Suprapubic skin (tissue), 4 donors: ENCODE measurements at regions not wholly inside any gene's neighbourhood (a gene's known extent, or its start where the extent isn't known, plus 50 kb on each side); places are given as distances from the start of the nearest gene placed in this dataset.

ENCODE experiments used
- DNase-seq, 2 donors: peaks; one replicate each; pipeline ENCODE4 v3.0.0-alpha.2; 2019; ENCODE audit warnings: low spot score in 2 of 2
- H3K27ac ChIP-seq: fragments of 200-600 bp; sonication (generic); one replicate; pipeline ENCODE4 v1.5.1; 2019
- H3K27me3 ChIP-seq: fragments of 200-600 bp; sonication (generic); one replicate; pipeline ENCODE4 v1.5.1; 2019
- H3K36me3 ChIP-seq: fragments of 200-600 bp; sonication (generic); one replicate; pipeline ENCODE4 v1.5.1; 2019
- H3K4me1 ChIP-seq: fragments of 200-600 bp; sonication (generic); one replicate; pipeline ENCODE4 v1.5.1; 2019
- H3K4me3 ChIP-seq: fragments of 200-600 bp; sonication (generic); one replicate; pipeline ENCODE4 v1.5.1; 2019; ENCODE audit warnings: mild to moderate bottlenecking
- H3K9me3 ChIP-seq: fragments of 200-600 bp; sonication (generic); one replicate; pipeline ENCODE4 v1.5.1; 2019
- CTCF ChIP-seq, 2 donors: fragments of 200-600 bp in 1 of 2; fragments of 450-650 bp in 1 of 2; sonication (generic) in 1 of 2; IDR thresholded peaks; one replicate each; pipeline ENCODE4 v1.5.1; 2016 to 2019; ENCODE audit warnings: antibody characterized with exemption in 2 of 2, mild to moderate bottlenecking in 1 of 2, moderate library complexity in 1 of 2
- EP300 ChIP-seq: sonication (generic); formaldehyde crosslinking; IDR thresholded peaks from one replicate; pipeline ENCODE4 v1.6.1; 2017; ENCODE audit warnings: antibody characterized with exemption
- POLR2A ChIP-seq, 2 donors: fragments of 450-650 bp; IDR thresholded peaks; one replicate each; pipeline ENCODE4 v1.6.1; 2017; ENCODE audit warnings: antibody characterized with exemption in 2 of 2, mild to moderate bottlenecking in 2 of 2, moderate library complexity in 2 of 2
- POLR2AphosphoS5 ChIP-seq, 3 donors: sonication (generic); formaldehyde crosslinking; IDR thresholded peaks; one replicate each; pipeline ENCODE4 v1.6.1; 2017; ENCODE audit warnings: antibody characterized with exemption in 3 of 3
- WGBS: methylation state at CpG from one replicate; pipeline ENCODE4 v1.1.5; 2018; 5-methylcytosine and 5-hydroxymethylcytosine counted together

- no peak for TF ChIP-seq EP300
- TF ChIP-seq POLR2A (IDR thresholded peaks at IDR 0.05): no peak
- TF ChIP-seq POLR2AphosphoS5 (IDR thresholded peaks at IDR 0.05): no peak
- TF ChIP-seq CTCF (IDR thresholded peaks at IDR 0.05): no peak
- no peaks in the 10 kb centered on the region for H3K9me3 ChIP-seq
- no peaks in the 10 kb centered on the region for H3K4me1 ChIP-seq
- H3K4me3 ChIP-seq: no peak overlapping the region
- 53% methylated on average over 6 of the region's 6 CpGs for WGBS
- H3K27ac ChIP-seq: no peak overlapping the region
- H3K36me3 ChIP-seq: no peaks in the 10 kb centered on the region
- H3K27me3 ChIP-seq: no peaks in the 10 kb centered on the region
- DNase-seq: no peak
These were observed 2030.6 kb upstream of the NUDT12 start for GRCh38 chr5:105593011-105593760.

GRCh38 chr5:105587963-105588662, 2025.5 kb upstream of the NUDT12 start:
- no peaks in the 10 kb centered on the region for H3K9me3 ChIP-seq

GRCh38 chr5:105581988-105582690, 2019.5 kb upstream of the NUDT12 start:
- no peak for TF ChIP-seq CTCF (IDR thresholded peaks at IDR 0.05)
- TF ChIP-seq POLR2AphosphoS5 (IDR thresholded peaks at IDR 0.05): no peak
- TF ChIP-seq EP300: no peak
- TF ChIP-seq POLR2A (IDR thresholded peaks at IDR 0.05): no peak
- Histone ChIP-seq H3K27me3 (no peaks in the 10 kb centered on the region), H3K4me3 (no peak overlapping the region), H3K36me3 (no peaks in the 10 kb centered on the region), H3K4me1 (no peaks in the 10 kb centered on the region), H3K27ac (no peak overlapping the region), H3K9me3 (no peaks in the 10 kb centered on the region)
- WGBS: 68% methylated on average over 6 of the region's 7 CpGs
- no peak for DNase-seq

More at GRCh38 chr5:105587963-105588662, 2025.5 kb upstream of the NUDT12 start:
- H3K36me3 ChIP-seq: no peaks in the 10 kb centered on the region
- H3K27me3 ChIP-seq: no peaks in the 10 kb centered on the region
- TF ChIP-seq POLR2A (IDR thresholded peaks at IDR 0.05) (no peak), EP300 (no peak), CTCF (IDR thresholded peaks at IDR 0.05) (no peak), POLR2AphosphoS5 (IDR thresholded peaks at IDR 0.05) (no peak)
- no peak overlapping the region for H3K4me3 ChIP-seq
- 54% methylated on average over 6 of the region's 6 CpGs for WGBS
- H3K27ac ChIP-seq: no peak overlapping the region
- H3K4me1 ChIP-seq: no peaks in the 10 kb centered on the region
- DNase-seq: no peak

GRCh38 chr5:105573575-105573974, 2011.0 kb upstream of the NUDT12 start:
- Histone ChIP-seq H3K27ac (no peak overlapping the region), H3K4me1 (no peaks in the 10 kb centered on the region), H3K9me3 (no peaks in the 10 kb centered on the region), H3K27me3 (no peaks in the 10 kb centered on the region), H3K36me3 (no peaks in the 10 kb centered on the region), H3K4me3 (no peak overlapping the region)
- no peak for TF ChIP-seq POLR2A (IDR thresholded peaks at IDR 0.05)
- TF ChIP-seq POLR2AphosphoS5 (IDR thresholded peaks at IDR 0.05): no peak
- TF ChIP-seq EP300: no peak
- TF ChIP-seq CTCF (IDR thresholded peaks at IDR 0.05): no peak
- no peak for DNase-seq

GRCh38 chr5:105565531-105565930, 2002.9 kb upstream of the NUDT12 start:
- H3K4me3 ChIP-seq: no peak overlapping the region
- H3K4me1 ChIP-seq: no peaks in the 10 kb centered on the region
- 31% methylated on average over 1 of the region's 1 CpG for WGBS
- H3K9me3 ChIP-seq: peaks cover 2% of the 10 kb centered on the region
- DNase-seq: no peak
- no peaks in the 10 kb centered on the region for H3K36me3 ChIP-seq
- no peak for TF ChIP-seq CTCF (IDR thresholded peaks at IDR 0.05)
- no peak for TF ChIP-seq EP300
- no peak for TF ChIP-seq POLR2A (IDR thresholded peaks at IDR 0.05)
- no peak for TF ChIP-seq POLR2AphosphoS5 (IDR thresholded peaks at IDR 0.05)
- H3K27ac ChIP-seq: no peak overlapping the region
- no peaks in the 10 kb centered on the region for H3K27me3 ChIP-seq
